Naive thymus-derived CD8-positive, alpha-beta T cell (primary cell): ENCODE measurements at regions not wholly inside any gene's neighbourhood (a gene's known extent, or its start where the extent isn't known, plus 50 kb on each side); places are given as distances from the start of the nearest gene placed in this dataset.
"Not testable (repeated sequence)": the region's sequence is repeated elsewhere in the genome, so short reads cannot be mapped to it uniquely, and the experiment has no call there.

Experiments
- ATAC-seq, 2 donors: fragments of 150-1000 bp; cut with Tn5 transposase in 1 of 2; sonication (Bioruptor Pico), chemical (Tn5 transposase) in 1 of 2; 1 replicate in 1 of 2; 2 replicates in 1 of 2; pipeline ENCODE4 v1.10.0; 2021; ENCODE audit warnings: mild to moderate bottlenecking in 2 of 2, moderate library complexity in 2 of 2
- POLR2A ChIA-PET: fragments of 350-600 bp; sonication (Branson Sonifier 250); formaldehyde crosslinking; loops from one replicate; lab custom pipeline; 2021; ENCODE audit warnings: antibody characterized with exemption; lab: Charles Lee
- DNase-seq, 10 donors: peaks; one replicate each; pipeline versions ENCODE4 v3.0.0 to v3.0.0-alpha.2; 2020 to 2022
- H3K27ac Mint-ChIP-seq, 10 donors: one replicate each; pipeline ENCODE4 v1.8.0; 2020 to 2022; ENCODE audit warnings: mild to moderate bottlenecking in 10 of 10, mixed read lengths in 10 of 10, moderate library complexity in 4 of 10, inconsistent platforms in 1 of 10
- H3K27me3 Mint-ChIP-seq, 5 donors: one replicate each; pipeline ENCODE4 v1.8.0; 2021 to 2022; ENCODE audit warnings: mixed read lengths in 5 of 5
- H3K36me3 Mint-ChIP-seq, 3 donors: one replicate each; pipeline ENCODE4 v1.8.0; 2020 to 2022; ENCODE audit warnings: mixed read lengths in 3 of 3, mild to moderate bottlenecking in 2 of 3, inconsistent platforms in 1 of 3
- H3K4me1 Mint-ChIP-seq, 4 donors: one replicate each; pipeline ENCODE4 v1.8.0; 2021 to 2022; ENCODE audit warnings: mixed read lengths in 4 of 4
- H3K4me3 Mint-ChIP-seq, 10 donors: one replicate each; pipeline ENCODE4 v1.8.0; 2020 to 2022; ENCODE audit warnings: mild to moderate bottlenecking in 10 of 10, mixed read lengths in 10 of 10, moderate library complexity in 6 of 10, inconsistent platforms in 1 of 10
- H3K9me3 Mint-ChIP-seq, 9 donors: one replicate each; pipeline ENCODE4 v1.8.0; 2020 to 2022; ENCODE audit warnings: mixed read lengths in 9 of 9, mild to moderate bottlenecking in 3 of 9, inconsistent platforms in 1 of 9, moderate library complexity in 1 of 9

GRCh38 chr18:70617020-70617763 is 328.3 kb downstream of the SOCS6 start:
- peak overlapping the region in 8 of 10 donors; percentile 27 to 82 (median 68) for H3K27ac Mint-ChIP-seq
- H3K36me3 Mint-ChIP-seq: peaks cover 0 to 18% (median 11%) of the 10 kb centered on the region in 3 donors
- H3K9me3 Mint-ChIP-seq: peaks cover 1 to 25% (median 15%) of the 10 kb centered on the region in 9 donors
- no peaks in the 10 kb centered on the region for H3K27me3 Mint-ChIP-seq
- peaks cover 27 to 49% (median 44%) of the 10 kb centered on the region in 4 donors for H3K4me1 Mint-ChIP-seq
- no peak overlapping the region for H3K4me3 Mint-ChIP-seq
- DNase-seq (no peak), ATAC-seq (no peak)
- POLR2A ChIA-PET: interaction anchor here (0.9 kb wide), 1 partner anchor 17 kb away, joined by 3 read pairs; no protein-coding TSS in a partner anchor

- Mint-ChIP-seq H3K36me3 (peaks cover 0 to 7% (median 6%) of the 10 kb centered on the region in 3 donors), H3K9me3 (peaks cover 0 to 19% (median 6%) of the 10 kb centered on the region in 9 donors), H3K4me1 (peaks cover 6 to 33% (median 16%) of the 10 kb centered on the region in 4 donors), H3K4me3 (peak overlapping the region; percentile 55 to 88 (median 76)), H3K27me3 (no peaks in the 10 kb centered on the region), H3K27ac (peak overlapping the region; percentile 78 to 94 (median 88))
- peak in 1 of 2 donors; percentile 33 for ATAC-seq
- POLR2A ChIA-PET: interaction anchor here (0.8 to 4.6 kb wide), 7 partner anchors 17 to 72 kb away, joined by 3 to 47 read pairs (median 9); no protein-coding TSS in a partner anchor
- DNase-seq: no peak
These were observed 311.5 kb downstream of the SOCS6 start for GRCh38 chr18:70600225-70600925.

- Mint-ChIP-seq H3K4me1 (peaks cover 6 to 29% (median 12%) of the 10 kb centered on the region in 4 donors), H3K36me3 (peaks cover 0 to 2% (median 0%) of the 10 kb centered on the region in 3 donors), H3K4me3 (peak overlapping the region in 1 of 10 donors; percentile 67), H3K9me3 (peaks cover 0 to 11% (median 2%) of the 10 kb centered on the region in 9 donors), H3K27ac (peak overlapping the region in 6 of 10 donors; percentile 78 to 92 (median 84)), H3K27me3 (no peaks in the 10 kb centered on the region)
- ATAC-seq (peak in 1 of 2 donors; percentile 7), DNase-seq (no peak)
- POLR2A ChIA-PET: interaction anchor here (2.2 to 4.6 kb wide), 4 partner anchors 24 to 74 kb away, joined by 9 to 47 read pairs (median 22); no protein-coding TSS in a partner anchor
These were observed 309.6 kb downstream of the SOCS6 start for GRCh38 chr18:70598406-70598805.

GRCh38 chr18:70582981-70583380 is 294.1 kb downstream of the SOCS6 start:
- H3K36me3 Mint-ChIP-seq: peaks cover 0 to 27% (median 18%) of the 10 kb centered on the region in 3 donors
- DNase-seq: no peak
- peaks cover 5 to 45% (median 27%) of the 10 kb centered on the region in 9 donors for H3K9me3 Mint-ChIP-seq
- no peak overlapping the region for H3K4me3 Mint-ChIP-seq
- H3K27ac Mint-ChIP-seq: no peak overlapping the region
- ATAC-seq: no peak
- POLR2A ChIA-PET: no interaction called here
- H3K27me3 Mint-ChIP-seq: no peaks in the 10 kb centered on the region
- peaks cover 0 to 6% (median 5%) of the 10 kb centered on the region in 4 donors for H3K4me1 Mint-ChIP-seq

- Mint-ChIP-seq H3K4me3 (no peak overlapping the region), H3K4me1 (peaks cover 0 to 9% (median 6%) of the 10 kb centered on the region in 4 donors), H3K9me3 (peaks cover 0 to 11% (median 1%) of the 10 kb centered on the region in 9 donors), H3K36me3 (peaks cover 0 to 2% (median 0%) of the 10 kb centered on the region in 3 donors), H3K27me3 (peaks cover 0 to 3% (median 0%) of the 10 kb centered on the region in 5 donors), H3K27ac (peak overlapping the region in 3 of 10 donors; percentile 26 to 79 (median 57))
- DNase-seq (no peak), ATAC-seq (no peak)
- POLR2A ChIA-PET: no interaction called here
These were observed 289.6 kb downstream of the SOCS6 start for GRCh38 chr18:70578480-70578879.

- H3K4me1 Mint-ChIP-seq: peaks cover 0 to 9% (median 6%) of the 10 kb centered on the region in 4 donors
- H3K27ac Mint-ChIP-seq: no peak overlapping the region
- H3K9me3 Mint-ChIP-seq: peaks cover 0 to 12% (median 0%) of the 10 kb centered on the region in 9 donors
- peaks cover 0 to 3% (median 0%) of the 10 kb centered on the region in 5 donors for H3K27me3 Mint-ChIP-seq
- DNase-seq: no peak
- POLR2A ChIA-PET: no interaction called here
- peaks cover 0 to 12% (median 0%) of the 10 kb centered on the region in 3 donors for H3K36me3 Mint-ChIP-seq
- H3K4me3 Mint-ChIP-seq: no peak overlapping the region
- no peak for ATAC-seq
These were observed 288.2 kb downstream of the SOCS6 start for GRCh38 chr18:70577023-70577420.

GRCh38 chr18:70576276-70577022 is 287.6 kb downstream of the SOCS6 start:
- ATAC-seq (no peak), DNase-seq (no peak)
- Mint-ChIP-seq H3K27me3 (peaks cover 0 to 3% (median 0%) of the 10 kb centered on the region in 5 donors), H3K27ac (no peak overlapping the region), H3K4me1 (peaks cover 0 to 9% (median 1%) of the 10 kb centered on the region in 4 donors), H3K9me3 (peaks cover 0 to 12% (median 0%) of the 10 kb centered on the region in 9 donors), H3K4me3 (no peak overlapping the region), H3K36me3 (peaks cover 0 to 12% (median 0%) of the 10 kb centered on the region in 3 donors)
- POLR2A ChIA-PET: no interaction called here

- ATAC-seq, H3K4me3 Mint-ChIP-seq, H3K27ac Mint-ChIP-seq, H3K4me1 Mint-ChIP-seq, DNase-seq, H3K27me3 Mint-ChIP-seq, POLR2A ChIA-PET: not testable (repeated sequence)
- Mint-ChIP-seq H3K9me3 (peaks cover 0 to 12% (median 0%) of the 10 kb centered on the region in 9 donors), H3K36me3 (peaks cover 0 to 12% (median 0%) of the 10 kb centered on the region in 3 donors)
These were observed 286.1 kb downstream of the SOCS6 start for GRCh38 chr18:70574951-70575350.

- H3K9me3 Mint-ChIP-seq: peaks cover 0 to 16% (median 0%) of the 10 kb centered on the region in 9 donors
- POLR2A ChIA-PET, DNase-seq: not testable (repeated sequence)
These were observed 280.8 kb downstream of the SOCS6 start for GRCh38 chr18:70569647-70570046.

GRCh38 chr18:70559446-70559845 is 270.6 kb downstream of the SOCS6 start:
- POLR2A ChIA-PET: no interaction called here
- no peaks in the 10 kb centered on the region for H3K27me3 Mint-ChIP-seq
- peaks cover 0 to 14% (median 6%) of the 10 kb centered on the region in 9 donors for H3K9me3 Mint-ChIP-seq

More at GRCh38 chr18:70569647-70570046, 280.8 kb downstream of the SOCS6 start:
- not testable (repeated sequence) for H3K4me3 Mint-ChIP-seq, ATAC-seq, H3K4me1 Mint-ChIP-seq, H3K27ac Mint-ChIP-seq, H3K27me3 Mint-ChIP-seq
- peaks cover 0 to 12% (median 0%) of the 10 kb centered on the region in 3 donors for H3K36me3 Mint-ChIP-seq

GRCh38 chr18:70558371-70558770 is 269.5 kb downstream of the SOCS6 start:
- Mint-ChIP-seq H3K4me1 (peaks cover 3 to 19% (median 8%) of the 10 kb centered on the region in 4 donors), H3K9me3 (peaks cover 0 to 14% (median 6%) of the 10 kb centered on the region in 9 donors), H3K4me3 (no peak overlapping the region), H3K27me3 (no peaks in the 10 kb centered on the region), H3K27ac (no peak overlapping the region), H3K36me3 (peaks cover 0 to 5% (median 0%) of the 10 kb centered on the region in 3 donors)
- DNase-seq (no peak), ATAC-seq (no peak)
- POLR2A ChIA-PET: no interaction called here

More at GRCh38 chr18:70559446-70559845, 270.6 kb downstream of the SOCS6 start:
- Mint-ChIP-seq H3K36me3 (peaks cover 0 to 5% (median 0%) of the 10 kb centered on the region in 3 donors), H3K4me1 (peaks cover 1 to 12% (median 5%) of the 10 kb centered on the region in 4 donors), H3K27ac (peak overlapping the region in 1 of 10 donors; percentile 63), H3K4me3 (no peak overlapping the region)
- DNase-seq (no peak), ATAC-seq (no peak)
